ENCODE measurements at regions not wholly inside any gene's neighbourhood (a gene's known extent, or its start where the extent isn't known, plus 50 kb on each side); places are given as distances from the start of the nearest gene placed in this dataset.

DNA sequence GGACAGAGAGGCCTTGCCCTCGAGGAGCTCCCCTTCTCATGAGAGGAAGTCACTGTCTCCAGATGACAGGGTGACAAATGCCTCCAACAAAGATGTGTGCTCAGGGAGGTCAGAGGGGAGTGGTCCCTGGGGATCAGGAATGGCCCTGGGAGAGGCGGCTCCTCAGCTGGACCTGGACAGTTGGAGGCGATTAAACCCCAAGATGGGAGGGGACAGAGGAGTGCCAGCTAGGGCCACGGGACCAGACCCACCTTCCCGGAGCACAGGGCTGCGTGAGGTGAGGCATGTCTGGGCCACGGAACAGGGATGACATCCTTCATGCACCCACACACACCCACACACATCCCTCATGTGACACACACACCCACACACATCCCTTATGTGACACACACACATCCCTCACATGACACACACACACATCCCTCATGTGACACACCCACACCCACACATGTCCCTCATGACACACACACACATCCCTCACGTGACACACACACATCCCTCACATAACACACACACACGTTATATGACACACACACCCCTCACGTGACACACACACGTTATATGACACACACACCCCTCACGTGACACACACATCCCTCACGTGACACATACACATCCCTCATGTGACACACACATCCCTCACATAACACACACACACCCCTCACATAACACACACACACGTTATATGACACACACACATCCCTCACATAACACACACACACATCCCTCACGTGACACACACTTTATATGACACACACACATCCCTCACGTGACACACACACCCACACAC lies 57.4 kb upstream of the SLCO4A1 start:
- Mint-ChIP-seq H3K4me3 (no peak overlapping the region), H3K9me3 (peaks cover 0 to 3% (median 0%) of the 10 kb centered on the region in 5 donors), H3K4me1 (no peaks in the 10 kb centered on the region), H3K27me3 (peaks cover 15 to 49% of the 10 kb centered on the region in 2 donors), H3K36me3 (no peaks in the 10 kb centered on the region), H3K27ac (peak overlapping the region in 2 of 8 donors; percentile 31 to 47)
- Histone ChIP-seq H3K36me3 (ENCODE audit: insufficient read depth, low read length) (no peaks in the 10 kb centered on the region), H3K27ac (ENCODE audit: low read depth, low read length) (no peak overlapping the region), H3K4me1 (ENCODE audit: insufficient read depth, low read length) (no peaks in the 10 kb centered on the region), H3K4me3 (ENCODE audit: low read length) (no peak overlapping the region), H3K27me3 (ENCODE audit: insufficient read depth, low read length, poor library complexity, severe bottlenecking) (peaks cover 7% of the 10 kb centered on the region), H3K9me3 (ENCODE audit: low read length) (no peaks in the 10 kb centered on the region)
- ChIA-PET POLR2A (no interaction called here), CTCF (no interaction called here)
- no peak for DNase-seq

DNA sequence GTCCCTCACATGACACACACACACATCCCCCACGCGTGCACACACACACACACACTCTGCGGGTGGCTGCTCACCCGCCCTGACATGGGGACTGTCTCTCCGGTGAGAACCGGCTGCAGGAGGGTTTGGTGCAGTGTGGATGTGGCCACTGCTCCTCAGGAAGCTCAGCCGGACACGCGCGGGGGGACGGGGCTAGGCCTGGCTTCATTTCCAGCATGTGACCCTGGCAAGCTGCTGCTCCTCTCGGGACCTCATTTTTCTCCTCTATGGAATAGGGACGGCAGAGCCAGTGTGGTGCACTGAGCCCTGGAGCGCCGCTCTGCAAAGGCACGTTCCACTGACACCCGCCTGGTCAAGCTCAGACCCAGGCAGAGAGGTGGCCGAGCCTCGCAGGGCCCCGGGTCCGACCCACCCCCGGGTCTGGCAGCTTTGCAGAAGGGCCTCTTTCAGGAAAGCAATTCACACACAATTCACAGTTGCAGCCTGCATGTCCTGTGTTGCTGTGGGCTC lies 56.8 kb upstream of the SLCO4A1 start:
- Mint-ChIP-seq H3K4me3 (no peak overlapping the region), H3K9me3 (peaks cover 0 to 3% (median 0%) of the 10 kb centered on the region in 5 donors), H3K27ac (peak overlapping the region in 1 of 8 donors; percentile 31), H3K4me1 (no peaks in the 10 kb centered on the region), H3K27me3 (peaks cover 15 to 43% of the 10 kb centered on the region in 2 donors), H3K36me3 (no peaks in the 10 kb centered on the region)
- H3K9me3 ChIP-seq (ENCODE audit: low read length) = no peaks in the 10 kb centered on the region
- H3K4me1 ChIP-seq (ENCODE audit: insufficient read depth, low read length) = no peaks in the 10 kb centered on the region
- peaks cover 7% of the 10 kb centered on the region for H3K27me3 ChIP-seq (ENCODE audit: insufficient read depth, low read length, poor library complexity, severe bottlenecking)
- H3K27ac ChIP-seq (ENCODE audit: low read depth, low read length) = no peak overlapping the region
- ChIA-PET CTCF (no interaction called here), POLR2A (no interaction called here)
- no peak for DNase-seq
- H3K4me3 ChIP-seq (ENCODE audit: low read length) = no peak overlapping the region
- H3K36me3 ChIP-seq (ENCODE audit: insufficient read depth, low read length) = no peaks in the 10 kb centered on the region

GRCh38 chr20:62586799-62587198 lies 55.5 kb upstream of the SLCO4A1 start:
- H3K27ac ChIP-seq (ENCODE audit: low read depth, low read length) = no peak overlapping the region
- CTCF ChIA-PET = no interaction called here
- Mint-ChIP-seq H3K9me3 (peaks cover 0 to 3% (median 0%) of the 10 kb centered on the region in 5 donors), H3K4me3 (no peak overlapping the region), H3K4me1 (no peaks in the 10 kb centered on the region), H3K27me3 (peaks cover 17 to 48% of the 10 kb centered on the region in 2 donors), H3K27ac (no peak overlapping the region), H3K36me3 (no peaks in the 10 kb centered on the region)
- no peaks in the 10 kb centered on the region for H3K4me1 ChIP-seq (ENCODE audit: insufficient read depth, low read length)
- H3K4me3 ChIP-seq (ENCODE audit: low read length) = no peak overlapping the region
- POLR2A ChIA-PET = no interaction called here
- no peaks in the 10 kb centered on the region for H3K36me3 ChIP-seq (ENCODE audit: insufficient read depth, low read length)
- H3K9me3 ChIP-seq (ENCODE audit: low read length) = no peaks in the 10 kb centered on the region
- H3K27me3 ChIP-seq (ENCODE audit: insufficient read depth, low read length, poor library complexity, severe bottlenecking) = peaks cover 7% of the 10 kb centered on the region
- DNase-seq = no peak

- Histone ChIP-seq H3K36me3 (ENCODE audit: insufficient read depth, low read length) (no peaks in the 10 kb centered on the region), H3K27me3 (ENCODE audit: insufficient read depth, low read length, poor library complexity, severe bottlenecking) (peaks cover 7% of the 10 kb centered on the region), H3K27ac (ENCODE audit: low read depth, low read length) (no peak overlapping the region), H3K4me3 (ENCODE audit: low read length) (no peak overlapping the region), H3K4me1 (ENCODE audit: insufficient read depth, low read length) (no peaks in the 10 kb centered on the region), H3K9me3 (ENCODE audit: low read length) (no peaks in the 10 kb centered on the region)
- no peaks in the 10 kb centered on the region for H3K36me3 Mint-ChIP-seq
- H3K27me3 Mint-ChIP-seq = peaks cover 11 to 50% of the 10 kb centered on the region in 2 donors
- ChIA-PET CTCF (no interaction called here), POLR2A (no interaction called here)
- H3K4me3 Mint-ChIP-seq = no peak overlapping the region
- H3K4me1 Mint-ChIP-seq = no peaks in the 10 kb centered on the region
- no peak overlapping the region for H3K27ac Mint-ChIP-seq
- H3K9me3 Mint-ChIP-seq = peaks cover 0 to 3% (median 0%) of the 10 kb centered on the region in 5 donors
- DNase-seq = no peak
Observed at GRCh38 chr20:62587757-62588402, 54.4 kb upstream of the SLCO4A1 start.

DNA sequence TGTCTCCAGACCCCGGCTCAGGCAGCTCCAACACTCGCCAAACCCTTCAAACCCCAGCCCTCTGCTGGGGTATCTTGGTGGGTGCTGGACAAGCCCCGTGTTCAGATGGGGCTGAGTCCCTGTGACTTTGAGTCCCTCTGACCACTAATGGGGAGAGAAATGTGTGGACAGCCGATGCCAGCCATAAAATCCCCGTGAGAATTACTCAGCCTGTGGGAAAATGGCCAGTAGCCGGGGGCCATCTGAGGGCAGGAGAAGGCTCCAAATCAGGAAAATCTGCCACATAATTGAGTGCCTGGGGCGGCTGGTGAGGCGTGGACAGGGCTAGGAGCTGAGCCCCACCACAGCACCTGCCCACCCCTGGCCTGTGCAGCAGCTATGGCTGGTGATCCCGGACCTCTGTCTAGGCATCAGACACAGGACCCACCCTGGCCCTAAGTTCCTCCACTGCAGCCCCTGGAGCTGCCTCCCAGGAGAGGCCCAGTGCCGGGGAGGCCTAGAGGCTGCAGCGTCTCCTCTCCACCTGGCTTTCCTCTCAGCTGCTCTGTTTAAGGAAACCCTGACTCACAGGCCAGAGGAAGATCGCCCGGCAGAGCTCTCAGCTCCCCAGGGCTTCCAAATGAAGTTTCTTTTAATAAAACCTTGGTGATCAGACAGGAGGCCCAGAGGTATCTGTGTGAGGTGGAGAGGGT lies 53.7 kb upstream of the SLCO4A1 start:
- Mint-ChIP-seq H3K36me3 (no peaks in the 10 kb centered on the region), H3K4me1 (no peaks in the 10 kb centered on the region), H3K9me3 (peaks cover 0 to 3% (median 0%) of the 10 kb centered on the region in 5 donors), H3K4me3 (no peak overlapping the region), H3K27ac (no peak overlapping the region), H3K27me3 (peaks cover 9 to 43% of the 10 kb centered on the region in 2 donors)
- Histone ChIP-seq H3K4me3 (ENCODE audit: low read length) (no peak overlapping the region), H3K4me1 (ENCODE audit: insufficient read depth, low read length) (no peaks in the 10 kb centered on the region), H3K36me3 (ENCODE audit: insufficient read depth, low read length) (no peaks in the 10 kb centered on the region), H3K27me3 (ENCODE audit: insufficient read depth, low read length, poor library complexity, severe bottlenecking) (peaks cover 7% of the 10 kb centered on the region), H3K27ac (ENCODE audit: low read depth, low read length) (no peak overlapping the region), H3K9me3 (ENCODE audit: low read length) (no peaks in the 10 kb centered on the region)
- no peak for DNase-seq
- POLR2A ChIA-PET = no interaction called here
- CTCF ChIA-PET = interaction anchor here (1.2 kb wide), 1 partner anchor 28 kb away, joined by 3 read pairs; no protein-coding TSS in a partner anchor

DNA sequence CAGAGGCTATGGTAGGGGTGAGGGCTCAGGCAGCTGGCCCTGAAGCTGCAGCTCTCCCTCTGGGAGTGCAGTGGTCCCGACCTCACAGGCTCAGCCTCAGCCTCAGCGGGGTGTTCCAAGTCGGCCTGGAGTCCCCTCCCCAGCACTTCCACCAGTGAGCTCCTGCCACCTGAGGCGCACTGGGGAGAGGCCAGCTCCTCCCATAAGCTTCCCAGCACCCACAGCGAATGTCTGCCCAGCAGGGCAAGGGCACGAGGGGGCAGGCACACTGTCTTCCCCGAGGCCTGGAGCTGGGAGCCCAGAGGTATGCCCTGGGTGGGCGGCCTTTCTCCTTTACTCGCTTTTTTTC lies 53.2 kb upstream of the SLCO4A1 start:
- Histone ChIP-seq H3K27me3 (ENCODE audit: insufficient read depth, low read length, poor library complexity, severe bottlenecking) (peaks cover 7% of the 10 kb centered on the region), H3K4me1 (ENCODE audit: insufficient read depth, low read length) (no peaks in the 10 kb centered on the region), H3K36me3 (ENCODE audit: insufficient read depth, low read length) (no peaks in the 10 kb centered on the region), H3K9me3 (ENCODE audit: low read length) (no peaks in the 10 kb centered on the region), H3K4me3 (ENCODE audit: low read length) (no peak overlapping the region), H3K27ac (ENCODE audit: low read depth, low read length) (no peak overlapping the region)
- H3K9me3 Mint-ChIP-seq = peaks cover 0 to 3% (median 0%) of the 10 kb centered on the region in 5 donors
- no peaks in the 10 kb centered on the region for H3K36me3 Mint-ChIP-seq
- no peak overlapping the region for H3K4me3 Mint-ChIP-seq
- H3K27me3 Mint-ChIP-seq = peaks cover 9 to 40% of the 10 kb centered on the region in 2 donors
- ChIA-PET CTCF (interaction anchor here (1.2 kb wide), 1 partner anchor 27 kb away, joined by 3 read pairs; no protein-coding TSS in a partner anchor), POLR2A (no interaction called here)
- H3K27ac Mint-ChIP-seq = no peak overlapping the region
- no peaks in the 10 kb centered on the region for H3K4me1 Mint-ChIP-seq
- no peak for DNase-seq

DNA sequence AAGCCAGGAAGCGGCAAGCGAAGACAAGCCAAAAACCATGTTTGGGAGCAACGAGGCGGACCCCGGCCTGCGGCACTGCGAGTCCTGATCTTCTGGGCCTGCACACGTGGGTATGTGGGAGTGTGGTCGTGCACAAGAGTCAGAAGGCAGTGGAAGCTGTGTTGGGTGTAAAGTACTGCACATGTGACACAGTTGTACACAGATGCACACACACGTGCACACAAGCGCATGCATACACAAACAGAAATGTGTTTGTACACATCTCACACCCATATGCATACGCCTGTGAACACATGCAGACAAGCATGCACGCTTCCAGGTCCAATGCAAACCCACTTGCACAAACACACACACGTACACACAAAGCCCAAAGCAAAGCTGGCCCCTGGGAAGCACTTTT lies 52.6 kb upstream of the SLCO4A1 start:
- H3K36me3 Mint-ChIP-seq = no peaks in the 10 kb centered on the region
- H3K27me3 Mint-ChIP-seq = peaks cover 12 to 38% of the 10 kb centered on the region in 2 donors
- H3K27me3 ChIP-seq (ENCODE audit: insufficient read depth, low read length, poor library complexity, severe bottlenecking) = peaks cover 3% of the 10 kb centered on the region
- peaks cover 0 to 3% (median 0%) of the 10 kb centered on the region in 5 donors for H3K9me3 Mint-ChIP-seq
- H3K9me3 ChIP-seq (ENCODE audit: low read length) = no peaks in the 10 kb centered on the region
- no peaks in the 10 kb centered on the region for H3K4me1 Mint-ChIP-seq
- H3K27ac ChIP-seq (ENCODE audit: low read depth, low read length) = no peak overlapping the region
- no peaks in the 10 kb centered on the region for H3K4me1 ChIP-seq (ENCODE audit: insufficient read depth, low read length)
- H3K36me3 ChIP-seq (ENCODE audit: insufficient read depth, low read length) = no peaks in the 10 kb centered on the region
- POLR2A ChIA-PET = no interaction called here
- no peak overlapping the region for H3K4me3 Mint-ChIP-seq
- H3K27ac Mint-ChIP-seq = no peak overlapping the region
- CTCF ChIA-PET = interaction anchor here (1.2 kb wide), 1 partner anchor 27 kb away, joined by 3 read pairs; no protein-coding TSS in a partner anchor
- no peak overlapping the region for H3K4me3 ChIP-seq (ENCODE audit: low read length)
- no peak for DNase-seq
